GM18868 (cell line): ENCODE measurements at regions not wholly inside any gene's neighbourhood (a gene's known extent, or its start where the extent isn't known, plus 50 kb on each side); places are given as distances from the start of the nearest gene placed in this dataset.
"Not testable (repeated sequence)": the region's sequence is repeated elsewhere in the genome, so short reads cannot be mapped to it uniquely, and the experiment has no call there.

Experiments
- ATAC-seq: cut with Tn5 transposase; IDR thresholded peaks from one replicate; pipeline ENCODE4 v1.9.1; 2021; ENCODE audit warnings: mild to moderate bottlenecking, moderate library complexity; ENCODE audit not compliant: unreplicated experiment

- no peak for ATAC-seq
Measured at GRCh38 chr3:31178467-31178866, 284.0 kb upstream of the GADL1 start.

- no peak for ATAC-seq
Measured at GRCh38 chr3:31179768-31180167, 285.3 kb upstream of the GADL1 start.

- ATAC-seq, result no peak
Measured at GRCh38 chr3:31180274-31180673, 285.8 kb upstream of the GADL1 start.

- no peak for ATAC-seq
Measured at GRCh38 chr3:31181661-31182060, 287.2 kb upstream of the GADL1 start.

- ATAC-seq, result no peak
Measured at GRCh38 chr3:31182661-31183060, 288.2 kb upstream of the GADL1 start.

- no peak for ATAC-seq
Measured at GRCh38 chr3:31184261-31185061, 290.0 kb upstream of the GADL1 start.

GRCh38 chr3:31185062-31185357 is 290.5 kb upstream of the GADL1 start:
- ATAC-seq, result no peak

GRCh38 chr3:31186041-31186440 is 291.6 kb upstream of the GADL1 start:
- no peak for ATAC-seq

GRCh38 chr3:31187380-31187779 is 292.9 kb upstream of the GADL1 start:
- no peak for ATAC-seq

GRCh38 chr3:31188112-31188511 is 293.7 kb upstream of the GADL1 start:
- no peak for ATAC-seq

- ATAC-seq, result no peak
Measured at GRCh38 chr3:31189330-31189729, 294.9 kb upstream of the GADL1 start.

GRCh38 chr3:31189971-31190370 is 295.5 kb upstream of the GADL1 start:
- no peak for ATAC-seq

GRCh38 chr3:31191354-31191753 is 296.9 kb upstream of the GADL1 start:
- ATAC-seq, result no peak

GRCh38 chr3:31193429-31193828 is 299.0 kb upstream of the GADL1 start:
- ATAC-seq, result no peak

- no peak for ATAC-seq
Measured at GRCh38 chr3:31193871-31194270, 299.4 kb upstream of the GADL1 start.

- no peak for ATAC-seq
Measured at GRCh38 chr3:31196261-31196660, 301.8 kb upstream of the GADL1 start.

- no peak for ATAC-seq
Measured at GRCh38 chr3:31196881-31197364, 302.5 kb upstream of the GADL1 start.

GRCh38 chr3:31197941-31198340 is 303.5 kb upstream of the GADL1 start:
- ATAC-seq, result no peak

- no peak for ATAC-seq
Measured at GRCh38 chr3:31198890-31199289, 304.4 kb upstream of the GADL1 start.

GRCh38 chr3:31203960-31204795 is 309.7 kb upstream of the GADL1 start:
- no peak for ATAC-seq

GRCh38 chr3:31204796-31205056 is 310.3 kb upstream of the GADL1 start:
- ATAC-seq, result not testable (repeated sequence)

GRCh38 chr3:31210068-31210645 is 315.7 kb upstream of the GADL1 start:
- no peak for ATAC-seq
